Gastrocnemius medialis (tissue), 4 donors: ENCODE measurements at regions not wholly inside any gene's neighbourhood (a gene's known extent, or its start where the extent isn't known, plus 50 kb on each side); places are given as distances from the start of the nearest gene placed in this dataset.

Experiments
- POLR2A ChIP-seq, 2 donors: fragments of 450-650 bp; IDR thresholded peaks; one replicate each; pipeline ENCODE4 v1.6.1; 2017; ENCODE audit warnings: antibody characterized with exemption in 2 of 2, mild to moderate bottlenecking in 2 of 2, moderate library complexity in 2 of 2
- TF ChIP-seq, protein P1 (sequence below), 5 experiments: fragments of 450-650 bp in 3 of 5; fragments of 200-600 bp in 2 of 5; sonication (generic) in 2 of 5; IDR thresholded peaks in 4 of 5; conservative IDR thresholded peaks in 1 of 5; 1 replicate in 4 of 5; 2 replicates in 1 of 5; pipeline ENCODE4 v1.5.1; 2016 to 2019; ENCODE audit warnings: antibody characterized with exemption in 5 of 5, mild to moderate bottlenecking in 3 of 5, moderate library complexity in 3 of 5

DNA sequence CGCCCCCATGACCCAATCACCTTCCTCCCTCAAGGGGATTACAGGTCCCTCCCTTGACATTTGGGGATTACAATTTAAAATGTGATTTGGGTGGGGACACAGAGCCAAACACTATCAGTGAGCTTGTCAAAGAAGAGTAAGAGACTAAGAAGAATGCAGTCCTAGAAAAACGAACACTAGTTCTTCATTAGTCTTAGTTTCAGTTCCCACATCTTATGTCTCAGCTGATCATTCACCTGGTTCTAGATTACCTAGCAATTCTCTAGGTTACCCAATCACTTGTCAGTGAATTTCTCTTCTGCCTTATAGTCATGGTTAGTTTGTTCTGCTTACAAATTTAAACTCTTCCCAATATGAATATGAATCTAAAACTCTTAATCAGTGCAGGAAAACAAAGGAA is 251.5 kb downstream of the COX7C start:
- TF ChIP-seq, protein P1, sequence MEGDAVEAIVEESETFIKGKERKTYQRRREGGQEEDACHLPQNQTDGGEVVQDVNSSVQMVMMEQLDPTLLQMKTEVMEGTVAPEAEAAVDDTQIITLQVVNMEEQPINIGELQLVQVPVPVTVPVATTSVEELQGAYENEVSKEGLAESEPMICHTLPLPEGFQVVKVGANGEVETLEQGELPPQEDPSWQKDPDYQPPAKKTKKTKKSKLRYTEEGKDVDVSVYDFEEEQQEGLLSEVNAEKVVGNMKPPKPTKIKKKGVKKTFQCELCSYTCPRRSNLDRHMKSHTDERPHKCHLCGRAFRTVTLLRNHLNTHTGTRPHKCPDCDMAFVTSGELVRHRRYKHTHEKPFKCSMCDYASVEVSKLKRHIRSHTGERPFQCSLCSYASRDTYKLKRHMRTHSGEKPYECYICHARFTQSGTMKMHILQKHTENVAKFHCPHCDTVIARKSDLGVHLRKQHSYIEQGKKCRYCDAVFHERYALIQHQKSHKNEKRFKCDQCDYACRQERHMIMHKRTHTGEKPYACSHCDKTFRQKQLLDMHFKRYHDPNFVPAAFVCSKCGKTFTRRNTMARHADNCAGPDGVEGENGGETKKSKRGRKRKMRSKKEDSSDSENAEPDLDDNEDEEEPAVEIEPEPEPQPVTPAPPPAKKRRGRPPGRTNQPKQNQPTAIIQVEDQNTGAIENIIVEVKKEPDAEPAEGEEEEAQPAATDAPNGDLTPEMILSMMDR (IDR thresholded peaks at IDR 0.05 in 4 of 5, conservative IDR thresholded peaks at IDR 0.05 in 1 of 5), result no peak
- no peak for TF ChIP-seq POLR2A (IDR thresholded peaks at IDR 0.05)
